ENCODE measurements at regions not wholly inside any gene's neighbourhood (a gene's known extent, or its start where the extent isn't known, plus 50 kb on each side); places are given as distances from the start of the nearest gene placed in this dataset.

DNA sequence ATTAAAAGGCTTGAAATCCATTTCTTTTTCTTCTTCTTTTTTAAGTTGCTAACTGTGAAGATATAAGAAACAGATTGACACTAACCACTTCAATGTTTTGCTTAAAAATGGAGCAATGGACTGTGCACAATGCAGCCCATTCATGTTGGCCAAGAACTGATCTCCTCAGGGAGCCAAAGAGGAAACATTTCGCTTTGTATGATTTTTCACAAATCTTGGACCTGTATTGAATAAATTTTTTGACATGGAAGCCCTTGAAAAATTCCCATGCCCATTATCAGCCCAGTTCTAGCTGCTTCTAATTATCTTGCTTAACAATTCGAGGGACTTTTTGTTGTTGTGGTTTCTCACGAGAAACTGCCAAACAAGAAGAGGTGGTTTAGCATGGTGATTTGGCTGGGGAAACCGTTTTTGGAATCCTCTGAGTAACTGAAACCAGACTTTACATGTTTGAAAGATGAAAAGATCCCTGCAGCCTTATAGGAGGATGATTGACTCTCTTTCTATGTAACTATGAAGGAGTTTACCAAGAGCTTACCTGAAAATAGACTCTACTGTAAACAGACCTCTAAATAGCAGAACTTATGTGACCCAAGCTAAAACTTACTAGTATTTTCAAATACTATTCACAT is 1389.4 kb upstream of the GOT2 start:
- H3K27me3 ChIP-seq (replicated peaks in 1 of 7) = no peaks in the 10 kb centered on the region
- 50 to 72% (median 61%) methylated on average over 4 of the region's 4 CpGs for WGBS, 5 donors

GRCh38 chr16:60120586-60120985 is 1386.5 kb upstream of the GOT2 start:
- Histone ChIP-seq H3K4me3 (no peak overlapping the region), H3K9me3 (peaks cover 0 to 15% (median 0%) of the 10 kb centered on the region in 8 donors), H3K27ac (no peak overlapping the region), H3K4me1 (no peaks in the 10 kb centered on the region), H3K36me3 (no peaks in the 10 kb centered on the region), H3K27me3 (replicated peaks in 1 of 7) (no peaks in the 10 kb centered on the region)
- WGBS, 5 donors = 85 to 97% (median 91%) methylated on average over 14 of the region's 14 CpGs
- intact Hi-C loops (cut with DNase I; ENCODE audit: low total_unique reads) = no loop called here
- DNase-seq = no peak
- TF ChIP-seq CTCF (IDR thresholded peaks at IDR 0.05 in 8 of 11, conservative IDR thresholded peaks at IDR 0.05 in 3 of 11) (no peak), POLR2A (IDR thresholded peaks at IDR 0.05) (no peak), POLR2AphosphoS5 (IDR thresholded peaks at IDR 0.05) (no peak)

More for the DNA sequence above, 1389.4 kb upstream of the GOT2 start:
- Histone ChIP-seq H3K4me3 (no peak overlapping the region), H3K27ac (no peak overlapping the region), H3K36me3 (no peaks in the 10 kb centered on the region), H3K9me3 (peaks cover 0 to 25% (median 5%) of the 10 kb centered on the region in 8 donors), H3K4me1 (no peaks in the 10 kb centered on the region)
- no peak for DNase-seq
- intact Hi-C loops (cut with DNase I; ENCODE audit: low total_unique reads) = no loop called here
- no peak for TF ChIP-seq CTCF (IDR thresholded peaks at IDR 0.05 in 8 of 11, conservative IDR thresholded peaks at IDR 0.05 in 3 of 11)
- no peak for TF ChIP-seq POLR2AphosphoS5 (IDR thresholded peaks at IDR 0.05)
- no peak for TF ChIP-seq POLR2A (IDR thresholded peaks at IDR 0.05)

- no peaks in the 10 kb centered on the region for H3K4me1 ChIP-seq
- intact Hi-C loops (cut with DNase I; ENCODE audit: low total_unique reads) = no loop called here
- no peak overlapping the region for H3K4me3 ChIP-seq
- no peak for TF ChIP-seq POLR2A (IDR thresholded peaks at IDR 0.05)
- no peak for DNase-seq
- H3K36me3 ChIP-seq = no peaks in the 10 kb centered on the region
- no peaks in the 10 kb centered on the region for H3K27me3 ChIP-seq (replicated peaks in 1 of 7)
- H3K9me3 ChIP-seq = peaks cover 0 to 6% (median 0%) of the 10 kb centered on the region in 8 donors
- H3K27ac ChIP-seq = no peak overlapping the region
- WGBS, 5 donors = 73 to 87% (median 82%) methylated on average over 2 of the region's 2 CpGs
Observed at GRCh38 chr16:60110531-60110930, 1376.4 kb upstream of the GOT2 start.

GRCh38 chr16:60107871-60108270 is 1373.8 kb upstream of the GOT2 start:
- H3K9me3 ChIP-seq = peaks cover 0 to 8% (median 0%) of the 10 kb centered on the region in 8 donors
- H3K4me1 ChIP-seq = no peaks in the 10 kb centered on the region
- 75 to 79% (median 78%) methylated on average over 4 of the region's 4 CpGs for WGBS, 5 donors
- H3K4me3 ChIP-seq = no peak overlapping the region
- no peaks in the 10 kb centered on the region for H3K27me3 ChIP-seq (replicated peaks in 1 of 7)
- TF ChIP-seq CTCF (IDR thresholded peaks at IDR 0.05 in 8 of 11, conservative IDR thresholded peaks at IDR 0.05 in 3 of 11) (no peak), POLR2A (IDR thresholded peaks at IDR 0.05) (no peak), POLR2AphosphoS5 (IDR thresholded peaks at IDR 0.05) (no peak)
- no peak for DNase-seq
- intact Hi-C loops (cut with DNase I; ENCODE audit: low total_unique reads) = no loop called here
- H3K27ac ChIP-seq = peak overlapping the region in 1 of 8 donors; percentile 32
- H3K36me3 ChIP-seq = no peaks in the 10 kb centered on the region
